CMK (cell line): ENCODE measurements at regions not wholly inside any gene's neighbourhood (a gene's known extent, or its start where the extent isn't known, plus 50 kb on each side); places are given as distances from the start of the nearest gene placed in this dataset.

Source experiments
- DNase-seq: peaks from one replicate; pipeline ENCODE4 v3.0.0-alpha.2; 2010; ENCODE audit warnings: low read depth

GRCh38 chr11:128190312-128190711 lies 397.0 kb downstream of the ETS1 start:
- no peak for DNase-seq

- DNase-seq: no peak
Observed at GRCh38 chr11:128189823-128190222, 397.5 kb downstream of the ETS1 start.

DNA sequence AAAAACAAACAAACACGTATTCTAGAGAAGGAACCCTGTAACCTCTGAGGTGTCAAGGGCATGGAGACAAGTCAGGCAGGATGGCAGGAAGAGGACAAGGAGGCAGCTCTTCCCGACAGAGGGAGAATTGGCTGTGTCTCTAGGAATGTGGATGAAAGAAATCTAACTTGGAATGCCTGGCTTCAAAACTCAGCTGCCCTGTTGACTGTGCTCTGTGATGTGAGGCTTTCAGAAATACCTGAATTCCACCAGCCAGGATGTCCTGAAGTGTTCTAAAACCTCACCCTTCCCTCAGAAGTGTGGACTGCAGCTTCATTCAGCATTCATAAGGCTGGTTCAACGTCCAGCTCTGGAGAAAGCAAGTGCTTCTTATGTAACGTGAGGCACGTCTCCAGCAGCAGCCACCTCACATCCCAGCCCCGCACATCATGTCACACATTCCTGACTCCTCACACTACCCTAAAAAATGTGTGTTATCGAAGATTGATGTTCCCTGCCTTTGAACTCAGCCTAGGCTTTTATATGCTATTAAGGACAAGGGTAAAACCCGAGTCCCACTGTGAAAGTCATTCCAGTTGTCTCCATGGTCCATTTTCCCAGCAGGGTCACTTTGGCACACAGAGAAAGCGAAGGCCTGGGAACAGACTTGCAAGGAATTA lies 398.9 kb downstream of the ETS1 start:
- DNase-seq: no peak

- DNase-seq: no peak
Observed at GRCh38 chr11:128187835-128188234, 399.5 kb downstream of the ETS1 start.

DNA sequence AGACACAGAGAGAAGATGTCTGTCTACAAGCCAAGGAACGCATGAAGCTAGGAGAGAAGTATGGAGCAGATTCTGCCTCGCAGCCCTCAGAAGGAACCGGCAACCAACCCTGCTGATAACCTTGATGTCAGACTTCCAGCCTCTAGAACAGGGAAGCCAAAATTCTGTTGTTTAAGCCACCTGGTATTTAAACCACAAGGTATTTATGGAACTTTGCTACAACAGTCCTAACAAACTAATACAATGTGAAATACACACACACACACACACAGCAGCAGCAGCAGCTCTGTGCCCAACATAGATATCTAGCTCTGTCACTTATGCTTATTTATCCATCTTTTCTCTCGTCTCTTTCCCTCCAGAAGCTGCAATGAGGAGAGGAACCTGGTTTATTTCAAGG lies 400.0 kb downstream of the ETS1 start:
- DNase-seq: no peak

DNA sequence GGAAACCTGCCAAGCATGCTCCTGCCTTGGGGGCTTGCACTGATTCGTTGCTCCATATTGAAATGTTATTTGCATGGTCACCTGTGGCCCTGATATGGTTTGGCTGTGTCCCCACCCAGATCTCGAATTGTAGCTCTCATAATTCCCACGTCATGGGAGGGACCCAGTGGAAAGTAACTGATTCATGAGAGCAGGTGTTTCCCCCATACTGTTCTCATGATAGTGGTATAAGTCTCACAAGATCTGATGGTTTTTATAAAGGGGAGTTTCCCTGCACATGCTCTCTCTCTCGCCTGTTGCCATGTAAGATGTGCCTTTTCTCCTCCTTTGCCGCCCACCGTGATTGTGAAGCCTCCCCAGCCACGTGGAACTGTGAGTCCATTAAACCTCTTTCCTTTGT lies 402.4 kb downstream of the ETS1 start:
- DNase-seq: no peak

DNA sequence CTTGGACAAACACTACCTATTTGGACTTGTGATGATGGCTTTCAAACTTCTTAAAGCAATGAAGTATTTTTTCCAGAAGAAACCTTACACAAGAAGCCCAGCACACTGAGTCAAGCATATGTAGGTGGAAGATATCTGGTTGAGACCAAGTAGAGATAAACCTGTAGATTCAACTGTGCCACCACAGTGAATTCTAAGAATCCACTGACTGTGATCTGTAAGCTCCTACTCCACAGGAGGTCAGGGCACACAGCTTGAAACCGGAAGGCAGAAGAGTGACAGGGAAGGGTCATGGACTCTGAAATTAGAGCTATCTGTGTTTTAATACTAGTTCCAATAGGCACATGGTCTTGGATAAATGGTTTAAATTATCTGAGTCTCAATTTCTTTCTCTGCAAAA lies 404.5 kb downstream of the ETS1 start:
- DNase-seq: peak; percentile 82

GRCh38 chr11:128181984-128182383 lies 405.4 kb downstream of the ETS1 start:
- DNase-seq: no peak

GRCh38 chr11:128181088-128181480 lies 406.3 kb downstream of the ETS1 start:
- DNase-seq: no peak

DNA sequence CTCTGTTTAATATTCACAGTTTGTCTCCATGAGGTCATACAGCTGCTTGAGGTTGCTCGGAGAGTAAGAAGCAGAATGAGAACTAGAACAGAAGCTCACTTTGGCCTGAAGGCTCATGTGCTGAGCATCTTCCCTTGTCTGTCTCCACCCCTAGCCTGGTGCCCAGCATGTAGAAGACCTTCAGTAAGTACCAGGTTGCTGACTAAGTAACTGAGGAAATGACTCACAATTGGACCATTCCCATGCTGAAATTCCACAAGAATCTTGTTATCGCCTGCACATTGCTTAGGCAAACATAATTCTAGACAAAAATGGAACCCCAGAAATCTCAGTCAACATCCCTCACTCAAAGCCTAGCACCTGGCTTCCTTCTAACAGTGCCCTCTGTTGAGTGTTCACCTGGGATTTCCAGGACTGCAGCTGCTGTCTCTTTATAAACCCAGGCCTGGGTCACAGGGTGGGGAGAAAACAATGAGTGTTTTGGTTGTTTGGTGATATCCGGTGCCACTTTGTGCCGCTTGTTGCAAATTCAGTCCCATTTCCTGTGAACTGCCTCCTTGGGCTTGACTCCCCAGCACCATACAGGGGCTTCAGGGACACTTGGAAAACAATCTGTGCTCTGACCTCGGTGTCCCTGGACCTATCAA lies 406.8 kb downstream of the ETS1 start:
- DNase-seq: no peak

DNA sequence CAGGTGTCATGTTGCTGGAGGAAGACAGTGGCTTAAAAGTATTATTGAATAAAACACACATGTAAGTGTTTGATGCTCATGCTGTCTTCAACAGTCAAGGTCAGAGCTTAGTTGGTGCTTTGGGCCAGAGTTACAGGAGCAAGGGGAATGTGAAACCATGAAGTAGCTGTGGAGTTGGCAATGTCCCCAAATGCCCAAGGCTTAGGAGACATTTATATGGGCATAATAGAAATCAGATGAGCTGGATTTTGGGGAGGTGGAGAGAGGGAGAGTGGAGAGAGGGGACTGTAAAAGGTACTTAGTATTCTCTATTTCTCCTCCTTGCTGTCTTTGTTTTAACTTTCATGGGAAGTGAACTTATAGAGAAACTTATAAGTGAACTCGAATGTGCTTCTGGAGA lies 407.8 kb downstream of the ETS1 start:
- DNase-seq: no peak

- no peak for DNase-seq
Observed at GRCh38 chr11:128179039-128179438, 408.3 kb downstream of the ETS1 start.

DNA sequence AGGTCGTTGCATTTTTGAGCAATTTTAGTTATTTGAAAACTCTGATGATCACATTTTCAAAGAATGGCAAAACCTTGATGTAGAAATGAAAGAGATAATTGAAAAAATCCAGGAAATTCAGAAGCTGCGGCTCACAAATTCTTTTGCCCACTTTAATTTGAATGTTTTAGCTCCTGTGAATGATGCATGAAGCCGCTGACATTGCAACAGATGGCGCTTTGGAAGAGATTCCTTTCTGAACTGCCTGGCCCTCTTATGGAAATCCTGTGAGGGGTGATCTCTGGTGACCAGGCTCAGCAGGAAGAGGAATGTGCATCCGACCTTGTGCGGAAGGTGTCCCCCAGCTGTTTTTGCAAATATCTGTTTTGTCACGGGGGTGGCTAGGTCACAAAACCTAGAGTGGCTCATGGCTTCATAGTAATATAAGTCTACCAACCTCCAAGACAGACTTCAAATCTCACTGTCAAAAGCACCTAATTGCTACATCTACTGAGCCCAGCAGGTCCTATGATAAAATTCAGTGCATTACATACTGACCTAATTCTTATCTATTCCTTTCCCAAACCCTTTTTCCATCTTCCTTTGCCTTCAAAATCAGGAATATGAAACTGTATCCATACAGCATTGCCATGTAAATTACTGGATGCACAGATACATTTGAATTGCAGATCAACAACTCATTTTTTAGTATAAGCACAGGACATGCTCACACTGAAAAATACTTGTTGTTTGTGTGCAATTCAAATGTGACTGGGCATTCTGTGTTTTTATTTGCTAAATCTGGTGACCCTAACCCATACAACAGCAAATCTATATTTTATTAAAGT lies 412.7 kb downstream of the ETS1 start:
- no peak for DNase-seq

- DNase-seq: peak; percentile 55
Observed at GRCh38 chr11:128172046-128172878, 415.1 kb downstream of the ETS1 start.

DNA sequence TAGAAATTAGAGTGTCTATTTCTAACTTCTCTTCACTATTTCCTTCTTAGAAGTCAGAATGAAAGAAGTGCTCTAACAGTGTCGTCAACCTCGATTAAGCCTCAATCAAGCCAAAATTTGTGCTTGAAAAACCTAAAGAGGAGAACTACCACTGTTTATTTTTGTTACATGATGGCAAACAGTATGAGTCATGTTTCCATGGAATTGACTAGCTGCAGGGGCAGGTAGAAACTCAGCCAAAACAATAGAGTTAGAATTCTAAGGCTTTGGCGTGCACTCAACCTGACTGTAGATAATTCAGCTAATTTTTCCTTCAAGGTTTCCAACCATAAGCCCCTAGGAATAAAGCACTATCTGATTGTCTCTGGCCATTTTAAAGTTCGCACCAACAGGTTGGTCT lies 415.9 kb downstream of the ETS1 start:
- DNase-seq: no peak

- no peak for DNase-seq
Observed at GRCh38 chr11:128165572-128165971, 421.8 kb downstream of the ETS1 start.

- DNase-seq: no peak
Observed at GRCh38 chr11:128164080-128164741, 423.1 kb downstream of the ETS1 start.

DNA sequence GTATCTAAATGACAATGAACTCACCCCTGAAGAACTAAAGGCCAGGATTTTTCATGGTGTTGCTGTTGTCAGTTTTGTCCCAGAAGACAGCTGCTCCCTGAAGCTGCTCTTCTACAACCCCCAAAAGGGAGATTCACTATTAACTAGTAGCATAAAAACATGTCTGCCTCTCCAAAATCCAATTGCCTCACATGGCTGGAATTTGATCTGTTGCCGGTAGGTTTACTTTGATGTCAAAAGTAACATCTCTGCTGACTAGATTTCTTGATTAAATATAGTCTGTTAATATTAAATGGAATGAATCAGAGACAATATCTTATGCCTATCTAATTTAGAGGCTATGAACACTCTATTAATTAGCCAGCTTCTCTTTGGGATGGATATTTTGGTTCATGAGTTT lies 425.4 kb downstream of the ETS1 start:
- DNase-seq: no peak

- no peak for DNase-seq
Observed at GRCh38 chr11:128161436-128161835, 425.9 kb downstream of the ETS1 start.

GRCh38 chr11:128158860-128159259 lies 428.5 kb downstream of the ETS1 start:
- no peak for DNase-seq

GRCh38 chr11:128157423-128158298 lies 429.7 kb downstream of the ETS1 start:
- DNase-seq: peak; percentile 56
